H1 (cell line): ENCODE measurements at regions not wholly inside any gene's neighbourhood (a gene's known extent, or its start where the extent isn't known, plus 50 kb on each side); places are given as distances from the start of the nearest gene placed in this dataset.
"Not testable (repeated sequence)": the region's sequence is repeated elsewhere in the genome, so short reads cannot be mapped to it uniquely, and the experiment has no call there.

Source experiments
- ATF2 ChIP-seq: IDR thresholded peaks from 2 replicates; pipeline ENCODE4 v1.6.1; 2012; ENCODE audit warnings: low read length, inconsistent platforms
- HDAC6 ChIP-seq: IDR thresholded peaks from one replicate; pipeline ENCODE4 v1.7.1; 2012; ENCODE audit warnings: low read depth, mild to moderate bottlenecking, inconsistent platforms, low read length, moderate library complexity
- JUND ChIP-seq: IDR thresholded peaks from 2 replicates; pipeline ENCODE4 v1.6.1; 2011; ENCODE audit warnings: mild to moderate bottlenecking, improper control_type of control experiment, low read length
- POLR2AphosphoS5 ChIP-seq: IDR thresholded peaks from 2 replicates; pipeline ENCODE4 v1.6.1; 2011; ENCODE audit warnings: low read depth, low read length
- POU5F1 ChIP-seq: IDR thresholded peaks from 2 replicates; pipeline ENCODE4 v1.6.1; 2011; ENCODE audit warnings: low read depth, mild to moderate bottlenecking, low read length, moderate library complexity
- RFX5 ChIP-seq: IDR thresholded peaks from 2 replicates; pipeline ENCODE4 v1.6.1; 2011; ENCODE audit warnings: low read depth, low read length, improper control_type of control experiment, borderline replicate concordance
- SAP30 ChIP-seq: fragments of 300-600 bp; sonication (generic); IDR thresholded peaks from 2 replicates; pipeline ENCODE4 v1.7.1; 2012; ENCODE audit warnings: low read length, moderate library complexity, mild to moderate bottlenecking, inconsistent platforms; ENCODE audit not compliant: insufficient read depth, insufficient replicate concordance
- SIX5 ChIP-seq: IDR thresholded peaks from 2 replicates; pipeline ENCODE4 v1.6.1; 2011; ENCODE audit warnings: mild to moderate bottlenecking, low read depth, low read length
- TAF1 ChIP-seq: IDR thresholded peaks from 2 replicates; pipeline ENCODE4 v1.6.1; 2011; ENCODE audit warnings: mild to moderate bottlenecking, low read depth, low read length
- TF ChIP-seq, protein P1 (sequence below), 3 experiments: IDR thresholded peaks; 1 replicate in 2 of 3; 2 replicates in 1 of 3; pipeline versions ENCODE4 v1.5.1 to v1.6.1; 2011; ENCODE audit warnings: low read length in 3 of 3, mild to moderate bottlenecking in 3 of 3, inconsistent platforms in 2 of 3, low read depth in 1 of 3, moderate library complexity in 1 of 3; ENCODE audit not compliant: insufficient read depth in 1 of 3; ENCODE audit errors: control extremely low read depth in 1 of 3
- TF ChIP-seq, protein P2 (sequence below): IDR thresholded peaks from 2 replicates; pipeline ENCODE4 v1.6.1; 2011; ENCODE audit warnings: low read depth, mild to moderate bottlenecking, low read length; ENCODE audit not compliant: insufficient read depth

DNA sequence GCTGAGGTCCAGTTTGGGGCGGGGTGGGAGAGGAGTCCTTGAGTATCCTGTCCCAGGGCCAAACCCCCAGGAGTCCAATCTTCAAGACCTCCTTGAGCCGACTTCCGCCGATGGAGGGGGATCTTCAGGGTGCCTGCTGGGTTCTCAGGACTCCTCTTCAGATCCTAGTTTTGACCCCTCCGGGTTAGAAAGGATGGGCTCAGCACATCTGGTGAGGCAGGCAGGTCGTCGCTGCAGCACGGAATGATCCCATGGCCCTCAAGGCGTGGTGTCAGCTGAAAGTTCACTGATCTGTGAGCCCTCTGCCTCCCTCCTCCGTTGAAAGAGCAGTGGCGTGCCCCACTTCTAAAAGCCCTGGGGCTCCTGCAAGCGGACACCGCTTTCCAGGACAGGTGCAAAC, 430.0 kb downstream of the CNTNAP3B start:
- not testable (repeated sequence) for TF ChIP-seq ATF2, HDAC6, RFX5, POLR2AphosphoS5, TAF1, SAP30, SIX5, POU5F1, JUND
- TF ChIP-seq, protein P1, sequence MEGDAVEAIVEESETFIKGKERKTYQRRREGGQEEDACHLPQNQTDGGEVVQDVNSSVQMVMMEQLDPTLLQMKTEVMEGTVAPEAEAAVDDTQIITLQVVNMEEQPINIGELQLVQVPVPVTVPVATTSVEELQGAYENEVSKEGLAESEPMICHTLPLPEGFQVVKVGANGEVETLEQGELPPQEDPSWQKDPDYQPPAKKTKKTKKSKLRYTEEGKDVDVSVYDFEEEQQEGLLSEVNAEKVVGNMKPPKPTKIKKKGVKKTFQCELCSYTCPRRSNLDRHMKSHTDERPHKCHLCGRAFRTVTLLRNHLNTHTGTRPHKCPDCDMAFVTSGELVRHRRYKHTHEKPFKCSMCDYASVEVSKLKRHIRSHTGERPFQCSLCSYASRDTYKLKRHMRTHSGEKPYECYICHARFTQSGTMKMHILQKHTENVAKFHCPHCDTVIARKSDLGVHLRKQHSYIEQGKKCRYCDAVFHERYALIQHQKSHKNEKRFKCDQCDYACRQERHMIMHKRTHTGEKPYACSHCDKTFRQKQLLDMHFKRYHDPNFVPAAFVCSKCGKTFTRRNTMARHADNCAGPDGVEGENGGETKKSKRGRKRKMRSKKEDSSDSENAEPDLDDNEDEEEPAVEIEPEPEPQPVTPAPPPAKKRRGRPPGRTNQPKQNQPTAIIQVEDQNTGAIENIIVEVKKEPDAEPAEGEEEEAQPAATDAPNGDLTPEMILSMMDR (IDR thresholded peaks at IDR 0.05; ENCODE audit: control extremely low read depth in 1 of 3, insufficient read depth in 1 of 3, low read depth in 1 of 3, low read length in 3 of 3) = not testable (repeated sequence)
- TF ChIP-seq, protein P2, sequence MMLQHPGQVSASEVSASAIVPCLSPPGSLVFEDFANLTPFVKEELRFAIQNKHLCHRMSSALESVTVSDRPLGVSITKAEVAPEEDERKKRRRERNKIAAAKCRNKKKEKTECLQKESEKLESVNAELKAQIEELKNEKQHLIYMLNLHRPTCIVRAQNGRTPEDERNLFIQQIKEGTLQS = not testable (repeated sequence)
